Transverse colon (tissue), 4 donors: ENCODE measurements at regions not wholly inside any gene's neighbourhood (a gene's known extent, or its start where the extent isn't known, plus 50 kb on each side); places are given as distances from the start of the nearest gene placed in this dataset.
"Not testable (repeated sequence)": the region's sequence is repeated elsewhere in the genome, so short reads cannot be mapped to it uniquely, and the experiment has no call there.

Source experiments
- DNase-seq: peaks from one replicate; pipeline ENCODE4 v3.0.0-alpha.2; 2019
- H3K27ac ChIP-seq, 4 donors: fragments of 200-600 bp; sonication (generic); 2 replicates each; pipeline ENCODE4 v1.5.1; 2016 to 2018; ENCODE audit warnings: inconsistent platforms in 4 of 4
- H3K27me3 ChIP-seq: fragments of 200-600 bp; sonication (generic); 2 replicates; pipeline ENCODE4 v1.5.1; 2017; ENCODE audit warnings: inconsistent platforms
- H3K36me3 ChIP-seq, 4 donors: fragments of 200-600 bp; sonication (generic); 2 replicates each; pipeline ENCODE4 v1.5.1; 2017 to 2019; ENCODE audit warnings: inconsistent platforms in 4 of 4
- H3K4me1 ChIP-seq, 4 donors: fragments of 200-600 bp; sonication (generic); 2 replicates each; pipeline ENCODE4 v1.5.1; 2017 to 2020; ENCODE audit warnings: inconsistent platforms in 4 of 4
- H3K4me3 ChIP-seq, 4 donors: fragments of 200-600 bp; sonication (generic); 1 replicate in 1 of 4; 2 replicates in 3 of 4; pipeline versions ENCODE4 v1.5.1 to v1.6.1; 2017 to 2019; ENCODE audit warnings: inconsistent platforms in 4 of 4
- H3K9me3 ChIP-seq, 2 donors: fragments of 200-600 bp; sonication (generic); 2 replicates each; pipeline ENCODE4 v1.5.1; 2017 to 2019; ENCODE audit warnings: inconsistent platforms in 2 of 2
- EP300 ChIP-seq: sonication (generic); formaldehyde crosslinking; IDR thresholded peaks from one replicate; pipeline ENCODE4 v1.6.1; 2017; ENCODE audit warnings: antibody characterized with exemption, low read depth
- POLR2A ChIP-seq: fragments of 450-650 bp; IDR thresholded peaks from one replicate; pipeline ENCODE4 v1.6.1; 2016; ENCODE audit warnings: antibody characterized with exemption, mild to moderate bottlenecking, moderate library complexity
- POLR2AphosphoS5 ChIP-seq, 3 donors: sonication (generic); formaldehyde crosslinking; IDR thresholded peaks; one replicate each; pipeline ENCODE4 v1.6.1; 2016; ENCODE audit warnings: antibody characterized with exemption in 3 of 3
- WGBS, 2 donors: methylation state at CpG; one replicate each; pipeline ENCODE4 v1.1.5; 2018; ENCODE audit warnings: low coverage in 1 of 2; 5-methylcytosine and 5-hydroxymethylcytosine counted together
- in situ Hi-C, 4 donors: fragments of 200-750 bp; cut with MboI; loops; one replicate each; pipeline versions ENCODE4 v1.15.0 to v1.15.1; 2017; ENCODE audit warnings: low sequenced_read_pairs in 3 of 4, low pct_ligation_motif_present in 1 of 4, low pct_unique_long_range_greater_than_20kb in 1 of 4
- intact Hi-C: fragments of 100-400 bp; cut with DNase I; formaldehyde crosslinking; loops from one replicate; pipeline ENCODE4 v1.15.1; 2023; ENCODE audit warnings: low total_unique reads
- TF ChIP-seq, protein P1 (sequence below), 5 experiments: fragments of 200-600 bp in 3 of 5; fragments of 450-650 bp in 2 of 5; sonication (generic) in 3 of 5; IDR thresholded peaks; 1 replicate in 2 of 5; 2 replicates in 3 of 5; pipeline ENCODE4 v1.5.1; 2016 to 2017; ENCODE audit warnings: antibody characterized with exemption in 5 of 5, inconsistent platforms in 3 of 5, mild to moderate bottlenecking in 2 of 5, moderate library complexity in 1 of 5

DNA sequence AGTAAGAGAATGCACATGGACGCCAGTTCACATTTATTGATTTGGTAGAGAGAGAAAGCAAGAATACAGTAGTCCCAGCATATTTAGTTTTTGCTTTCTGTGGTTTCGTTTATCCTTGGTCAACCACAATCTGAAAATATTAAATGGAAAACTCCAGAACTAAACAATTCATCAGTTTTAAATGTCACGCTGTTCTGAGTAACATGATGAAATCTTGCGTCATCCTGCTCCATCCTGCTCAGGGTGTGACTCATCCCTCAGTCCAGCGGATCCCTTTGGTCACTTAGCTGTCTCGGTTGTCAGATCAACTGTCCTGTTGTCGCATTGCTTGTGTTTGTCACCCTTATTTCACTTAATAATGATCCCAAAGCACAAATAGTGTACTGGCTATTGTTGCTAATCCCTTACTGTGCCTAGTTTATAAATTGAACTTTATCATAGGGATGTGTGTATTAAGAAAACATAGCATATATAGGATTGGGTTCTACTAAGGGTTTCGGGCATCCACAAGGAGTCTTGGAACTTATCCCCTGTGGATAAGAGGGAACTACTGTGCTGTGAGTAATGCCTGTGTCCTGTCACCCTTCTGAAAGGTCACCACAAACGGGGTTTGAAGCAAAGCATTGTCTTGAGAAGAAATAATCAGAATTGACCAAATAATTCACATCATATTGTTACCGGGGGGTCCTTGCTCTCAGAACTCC, 73.6 kb downstream of the OTUD1 start:
- H3K27ac ChIP-seq = no peak overlapping the region
- H3K36me3 ChIP-seq = no peaks in the 10 kb centered on the region
- H3K9me3 ChIP-seq = no peaks in the 10 kb centered on the region
- H3K4me1 ChIP-seq = no peaks in the 10 kb centered on the region
- no peak for DNase-seq
- no peak overlapping the region for H3K4me3 ChIP-seq
- 71 to 76% methylated on average over 9 to 10 of the region's 10 CpGs for WGBS, 2 donors
- intact Hi-C loops (no loop called here), in situ Hi-C loops (no loop called here)
- TF ChIP-seq EP300 (no peak), POLR2A (no peak)
- TF ChIP-seq, protein P1, sequence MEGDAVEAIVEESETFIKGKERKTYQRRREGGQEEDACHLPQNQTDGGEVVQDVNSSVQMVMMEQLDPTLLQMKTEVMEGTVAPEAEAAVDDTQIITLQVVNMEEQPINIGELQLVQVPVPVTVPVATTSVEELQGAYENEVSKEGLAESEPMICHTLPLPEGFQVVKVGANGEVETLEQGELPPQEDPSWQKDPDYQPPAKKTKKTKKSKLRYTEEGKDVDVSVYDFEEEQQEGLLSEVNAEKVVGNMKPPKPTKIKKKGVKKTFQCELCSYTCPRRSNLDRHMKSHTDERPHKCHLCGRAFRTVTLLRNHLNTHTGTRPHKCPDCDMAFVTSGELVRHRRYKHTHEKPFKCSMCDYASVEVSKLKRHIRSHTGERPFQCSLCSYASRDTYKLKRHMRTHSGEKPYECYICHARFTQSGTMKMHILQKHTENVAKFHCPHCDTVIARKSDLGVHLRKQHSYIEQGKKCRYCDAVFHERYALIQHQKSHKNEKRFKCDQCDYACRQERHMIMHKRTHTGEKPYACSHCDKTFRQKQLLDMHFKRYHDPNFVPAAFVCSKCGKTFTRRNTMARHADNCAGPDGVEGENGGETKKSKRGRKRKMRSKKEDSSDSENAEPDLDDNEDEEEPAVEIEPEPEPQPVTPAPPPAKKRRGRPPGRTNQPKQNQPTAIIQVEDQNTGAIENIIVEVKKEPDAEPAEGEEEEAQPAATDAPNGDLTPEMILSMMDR (IDR thresholded peaks at IDR 0.05) = no peak
- no peaks in the 10 kb centered on the region for H3K27me3 ChIP-seq

DNA sequence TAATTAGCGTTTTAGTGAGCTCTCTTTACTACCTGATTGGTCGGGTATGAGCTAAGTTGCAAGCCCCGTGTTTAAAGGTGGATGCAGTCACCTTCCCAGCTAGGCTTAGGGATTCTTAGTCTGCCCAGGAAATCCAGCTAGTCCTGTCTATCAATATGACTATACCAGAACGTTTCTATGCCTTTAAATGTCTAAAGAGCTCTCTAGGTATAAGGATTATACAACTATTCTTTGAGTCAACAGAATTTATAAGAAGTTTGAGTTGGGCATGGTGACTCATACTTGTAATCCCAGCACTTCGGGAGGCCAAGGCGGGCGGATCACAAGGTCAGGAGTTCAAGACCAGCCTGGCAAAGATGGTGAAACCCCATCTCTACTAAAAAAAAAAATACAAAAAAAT, 74.7 kb downstream of the OTUD1 start:
- H3K4me3 ChIP-seq, H3K4me1 ChIP-seq, H3K36me3 ChIP-seq, H3K27ac ChIP-seq, H3K9me3 ChIP-seq, intact Hi-C loops, H3K27me3 ChIP-seq, DNase-seq, in situ Hi-C loops: not testable (repeated sequence)
- 63 to 67% methylated on average over 4 to 7 of the region's 7 CpGs for WGBS, 2 donors

DNA sequence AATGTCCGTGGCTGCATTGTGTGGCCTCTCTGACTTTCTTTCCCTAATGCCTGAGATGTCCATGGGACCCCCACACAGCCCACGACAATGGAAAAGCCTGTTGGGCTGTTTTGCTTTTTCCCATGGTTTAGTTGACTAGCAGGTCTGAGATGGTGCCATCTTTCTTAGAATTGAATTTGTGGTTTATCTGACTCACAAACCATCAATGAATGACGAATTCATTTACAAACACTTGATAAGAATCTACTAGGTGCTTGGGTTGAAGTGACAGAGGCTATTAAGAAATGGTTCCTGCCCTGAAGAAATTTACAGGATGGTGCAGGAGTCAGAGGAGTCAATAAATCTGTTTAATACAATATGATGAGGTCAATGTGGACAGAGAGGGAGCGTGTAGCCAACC, 75.4 kb downstream of the OTUD1 start:
- Histone ChIP-seq H3K27me3 (no peaks in the 10 kb centered on the region), H3K4me3 (no peak overlapping the region), H3K36me3 (no peaks in the 10 kb centered on the region), H3K4me1 (no peaks in the 10 kb centered on the region), H3K9me3 (no peaks in the 10 kb centered on the region), H3K27ac (no peak overlapping the region)
- no peak for DNase-seq
- 50 to 68% methylated on average over 1 to 4 of the region's 4 CpGs for WGBS, 2 donors
- no peak for TF ChIP-seq POLR2AphosphoS5 (IDR thresholded peaks at IDR 0.05)
- no peak for TF ChIP-seq EP300
- TF ChIP-seq, protein P1 (IDR thresholded peaks at IDR 0.05) = no peak
- TF ChIP-seq POLR2A = no peak
- in situ Hi-C loops = no loop called here
- intact Hi-C loops = no loop called here

DNA sequence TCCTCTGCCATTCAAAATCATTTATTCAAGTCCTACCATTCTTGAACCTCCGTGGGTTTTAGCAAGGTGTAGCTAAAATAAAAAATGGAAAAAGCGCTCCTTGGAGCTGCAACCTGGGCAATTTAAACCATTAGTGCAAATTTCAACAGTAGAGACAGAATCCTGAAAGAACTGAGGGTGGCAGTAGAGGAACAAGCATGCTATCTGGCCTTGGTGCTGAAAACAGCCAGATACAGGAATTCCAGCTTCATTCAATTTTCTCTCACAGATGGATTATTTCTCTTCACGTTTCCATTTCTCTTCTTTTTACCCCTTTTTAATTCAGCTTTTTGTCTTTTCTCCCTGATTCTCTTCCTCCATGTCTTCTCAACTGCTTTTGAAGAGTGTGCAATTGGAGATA, 77.7 kb downstream of the OTUD1 start:
- in situ Hi-C loops = no loop called here
- WGBS, 2 donors = 20 to 32% methylated on average over 3 of the region's 3 CpGs
- Histone ChIP-seq H3K27ac (no peak overlapping the region), H3K4me3 (no peak overlapping the region), H3K27me3 (no peaks in the 10 kb centered on the region), H3K36me3 (no peaks in the 10 kb centered on the region), H3K4me1 (no peaks in the 10 kb centered on the region), H3K9me3 (no peaks in the 10 kb centered on the region)
- no peak for DNase-seq
- intact Hi-C loops = no loop called here
- TF ChIP-seq, protein P1 (IDR thresholded peaks at IDR 0.05) = peak in 2 of 5 experiments; percentile 8 to 15
- TF ChIP-seq POLR2AphosphoS5 (IDR thresholded peaks at IDR 0.05) (no peak), POLR2A (no peak), EP300 (no peak)

DNA sequence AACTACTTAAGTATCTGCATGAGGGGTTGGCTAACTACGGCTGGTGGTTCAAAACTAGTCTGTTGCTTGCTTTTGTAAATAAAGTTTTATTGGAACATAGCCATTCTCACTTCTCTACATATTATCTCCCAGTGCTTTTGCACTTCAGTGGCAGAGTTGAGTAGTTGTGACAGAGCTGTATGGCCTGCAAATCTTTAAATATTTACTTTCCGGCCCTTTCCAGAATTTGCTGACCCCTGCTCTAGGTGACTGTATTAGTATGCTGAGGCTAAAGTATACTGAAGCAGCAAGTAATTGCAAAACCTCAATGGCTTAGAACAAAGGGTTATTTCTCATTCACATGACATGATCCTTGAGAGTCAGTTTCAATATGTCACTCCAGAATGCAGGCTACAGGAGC, 78.3 kb downstream of the OTUD1 start:
- in situ Hi-C loops = no loop called here
- WGBS, 2 donors = 67 to 77% methylated on average over 1 to 2 of the region's 2 CpGs

More for the DNA sequence above, 78.3 kb downstream of the OTUD1 start:
- Histone ChIP-seq H3K27me3 (no peaks in the 10 kb centered on the region), H3K36me3 (no peaks in the 10 kb centered on the region), H3K9me3 (no peaks in the 10 kb centered on the region), H3K4me3 (no peak overlapping the region), H3K27ac (no peak overlapping the region), H3K4me1 (no peaks in the 10 kb centered on the region)
- no peak for DNase-seq
- TF ChIP-seq, protein P1 (IDR thresholded peaks at IDR 0.05) = no peak
- TF ChIP-seq EP300 = no peak
- TF ChIP-seq POLR2AphosphoS5 (IDR thresholded peaks at IDR 0.05) = no peak
- no peak for TF ChIP-seq POLR2A
- intact Hi-C loops = no loop called here
